ENCODE measurements at regions not wholly inside any gene's neighbourhood (a gene's known extent, or its start where the extent isn't known, plus 50 kb on each side); places are given as distances from the start of the nearest gene placed in this dataset.

- Histone ChIP-seq H3K27me3 (ENCODE audit: control insufficient read depth, insufficient read depth, low read length, poor library complexity, severe bottlenecking) (no peaks in the 10 kb centered on the region), H3K9me3 (ENCODE audit: control insufficient read depth, low read length) (peaks cover 9% of the 10 kb centered on the region), H3K4me1 (ENCODE audit: control insufficient read depth, insufficient read depth, low read length) (no peaks in the 10 kb centered on the region), H3K36me3 (ENCODE audit: control insufficient read depth, insufficient read depth, low read length) (no peaks in the 10 kb centered on the region), H3K4me3 (ENCODE audit: low read length) (no peak overlapping the region), H3K9ac (ENCODE audit: extremely low read depth, low read length, poor library complexity, severe bottlenecking) (no peak overlapping the region), H3K27ac (ENCODE audit: low read depth, low read length) (no peak overlapping the region)
- H3K4me3 Mint-ChIP-seq = no peak overlapping the region
- H3K27me3 Mint-ChIP-seq (ENCODE audit: insufficient read depth) = no peaks in the 10 kb centered on the region
- H3K9me3 Mint-ChIP-seq = peaks cover 56% of the 10 kb centered on the region
- no peak overlapping the region for H3K27ac Mint-ChIP-seq
- H3K36me3 Mint-ChIP-seq (ENCODE audit: low read depth) = no peaks in the 10 kb centered on the region
- 75% methylated on average over 1 of the region's 1 CpG; no CpG with 5 or more reads in 1 of the 2 experiments for WGBS, 2 experiments (ENCODE audit: insufficient coverage in 1 of 2, insufficient read length in 1 of 2)
- TF ChIP-seq CTCF (conservative IDR thresholded peaks at IDR 0.05) = no peak
- no peaks in the 10 kb centered on the region for H3K4me1 Mint-ChIP-seq
- DNase-seq = no peak
These were observed 388.2 kb downstream of the MID1IP1 start for GRCh38 chrX:39189431-39189830.

DNA sequence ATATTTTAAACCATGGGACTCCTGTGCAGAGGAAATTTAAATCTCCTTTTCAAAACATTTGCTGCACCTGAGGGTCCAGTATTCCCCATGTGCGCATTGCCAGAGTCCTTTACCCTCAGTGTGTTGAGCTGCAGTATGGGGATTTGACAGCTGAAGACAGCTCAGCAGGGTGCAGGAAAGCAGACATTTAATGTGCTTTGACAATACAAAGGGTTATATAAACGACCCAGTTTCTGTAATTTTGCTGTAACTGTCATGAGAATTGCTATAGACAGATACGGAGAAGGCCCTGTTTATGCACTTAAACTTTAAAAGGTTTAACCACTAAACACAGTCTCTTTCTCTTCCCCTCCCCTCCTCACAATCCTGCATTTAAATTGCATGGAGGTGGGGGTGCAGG lies 393.4 kb downstream of the MID1IP1 start:
- Mint-ChIP-seq H3K36me3 (ENCODE audit: low read depth) (no peaks in the 10 kb centered on the region), H3K27ac (no peak overlapping the region), H3K9me3 (peaks cover 38% of the 10 kb centered on the region), H3K4me3 (no peak overlapping the region), H3K27me3 (ENCODE audit: insufficient read depth) (no peaks in the 10 kb centered on the region), H3K4me1 (peaks cover 19% of the 10 kb centered on the region)
- no peak for TF ChIP-seq CTCF (conservative IDR thresholded peaks at IDR 0.05)
- H3K4me3 ChIP-seq (ENCODE audit: low read length) = no peak overlapping the region
- 48% methylated on average over 3 of the region's 3 CpGs; no CpG with 5 or more reads in 1 of the 2 experiments for WGBS, 2 experiments (ENCODE audit: insufficient coverage in 1 of 2, insufficient read length in 1 of 2)
- no peaks in the 10 kb centered on the region for H3K27me3 ChIP-seq (ENCODE audit: control insufficient read depth, insufficient read depth, low read length, poor library complexity, severe bottlenecking)
- no peaks in the 10 kb centered on the region for H3K4me1 ChIP-seq (ENCODE audit: control insufficient read depth, insufficient read depth, low read length)
- no peak for DNase-seq
- H3K36me3 ChIP-seq (ENCODE audit: control insufficient read depth, insufficient read depth, low read length) = no peaks in the 10 kb centered on the region
- H3K9ac ChIP-seq (ENCODE audit: extremely low read depth, low read length, poor library complexity, severe bottlenecking) = no peak overlapping the region
- no peak overlapping the region for H3K27ac ChIP-seq (ENCODE audit: low read depth, low read length)
- H3K9me3 ChIP-seq (ENCODE audit: control insufficient read depth, low read length) = no peaks in the 10 kb centered on the region

- 22% methylated on average over 7 of the region's 7 CpGs; no CpG with 5 or more reads in 1 of the 2 experiments for WGBS, 2 experiments (ENCODE audit: insufficient coverage in 1 of 2, insufficient read length in 1 of 2)
- Mint-ChIP-seq H3K36me3 (ENCODE audit: low read depth) (no peaks in the 10 kb centered on the region), H3K4me3 (no peak overlapping the region), H3K9me3 (peaks cover 40% of the 10 kb centered on the region), H3K4me1 (peaks cover 19% of the 10 kb centered on the region), H3K27ac (no peak overlapping the region), H3K27me3 (ENCODE audit: insufficient read depth) (no peaks in the 10 kb centered on the region)
- peak; percentile 60 for DNase-seq
- Histone ChIP-seq H3K4me3 (ENCODE audit: low read length) (no peak overlapping the region), H3K27ac (ENCODE audit: low read depth, low read length) (no peak overlapping the region), H3K36me3 (ENCODE audit: control insufficient read depth, insufficient read depth, low read length) (no peaks in the 10 kb centered on the region), H3K27me3 (ENCODE audit: control insufficient read depth, insufficient read depth, low read length, poor library complexity, severe bottlenecking) (no peaks in the 10 kb centered on the region), H3K9me3 (ENCODE audit: control insufficient read depth, low read length) (no peaks in the 10 kb centered on the region), H3K4me1 (ENCODE audit: control insufficient read depth, insufficient read depth, low read length) (no peaks in the 10 kb centered on the region), H3K9ac (ENCODE audit: extremely low read depth, low read length, poor library complexity, severe bottlenecking) (no peak overlapping the region)
- TF ChIP-seq CTCF (conservative IDR thresholded peaks at IDR 0.05) = no peak
These were observed 393.9 kb downstream of the MID1IP1 start for GRCh38 chrX:39195156-39195555.

Data from endodermal cell (in vitro differentiated cells).